ENCODE measurements at regions not wholly inside any gene's neighbourhood (a gene's known extent, or its start where the extent isn't known, plus 50 kb on each side); places are given as distances from the start of the nearest gene placed in this dataset.

- TF ChIP-seq POLR2A (IDR thresholded peaks at IDR 0.05; ENCODE audit: low read length) (no peak), GATA1 (IDR thresholded peaks at IDR 0.05; ENCODE audit: low read depth, low read length) (no peak)
These were observed 1653.3 kb upstream of the PCDH7 start for GRCh38 chr4:29066861-29067260.
